ENCODE measurements at regions not wholly inside any gene's neighbourhood (a gene's known extent, or its start where the extent isn't known, plus 50 kb on each side); places are given as distances from the start of the nearest gene placed in this dataset.

GRCh38 chr14:34004881-34005280, 54.0 kb upstream of the EGLN3 start:
- no peak for DNase-seq

DNA sequence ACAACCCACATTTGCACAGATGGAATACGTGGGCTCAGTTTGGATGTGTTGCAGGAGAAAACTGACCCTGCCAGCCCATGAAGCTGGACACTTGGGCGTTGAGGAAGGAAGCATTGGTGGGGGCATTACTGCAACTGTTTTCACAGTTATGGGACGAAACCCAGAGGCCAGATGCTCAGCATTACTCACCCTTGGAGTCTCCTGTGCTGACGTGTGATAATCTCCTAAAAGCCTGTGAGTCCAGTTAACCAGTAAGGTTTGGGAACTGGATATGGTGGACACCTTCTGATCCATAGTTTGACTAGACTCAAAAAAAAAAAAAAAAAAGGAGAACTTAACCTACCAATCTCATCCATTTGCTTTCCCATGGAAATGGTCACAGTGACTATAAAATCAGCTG, 52.8 kb upstream of the EGLN3 start:
- DNase-seq, result no peak

DNA sequence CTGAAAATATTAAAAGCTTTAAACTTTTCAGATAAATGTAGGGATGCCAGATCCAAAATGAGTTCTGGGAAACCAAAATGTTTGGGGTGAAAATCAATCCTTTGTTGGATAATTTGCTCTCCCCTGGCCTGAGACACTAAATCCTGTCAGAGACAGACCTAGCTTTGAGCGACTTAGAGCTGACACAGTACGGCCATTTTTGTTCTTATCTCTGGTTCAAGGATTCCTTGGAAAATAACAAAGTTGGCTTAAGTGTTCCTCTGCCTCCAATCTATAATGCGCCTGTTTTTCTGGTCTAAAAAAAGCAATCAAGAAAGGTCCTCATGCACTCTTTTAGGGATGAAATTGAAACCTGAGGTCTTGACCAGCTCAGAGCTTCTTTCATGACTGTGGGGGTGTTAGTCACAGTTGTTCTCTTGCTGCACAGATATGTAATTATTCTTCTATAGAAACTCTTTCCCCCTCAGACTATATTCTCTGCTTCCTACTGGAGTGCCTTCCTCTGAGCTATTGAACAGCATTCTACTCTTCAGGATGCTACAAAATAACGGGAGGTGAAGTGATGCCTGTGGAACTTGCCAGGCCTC, 52.3 kb upstream of the EGLN3 start:
- DNase-seq, result no peak
